GM12878 (cell line): ENCODE measurements at regions not wholly inside any gene's neighbourhood (a gene's known extent, or its start where the extent isn't known, plus 50 kb on each side); places are given as distances from the start of the nearest gene placed in this dataset.

Experiments
- BHLHE40 ChIP-seq, 2 experiments: fragments of 450-650 bp in 1 of 2; IDR thresholded peaks; 2 replicates each; pipeline ENCODE4 v1.6.1; 2011 to 2017; ENCODE audit warnings: low read depth in 2 of 2, borderline replicate concordance in 1 of 2, improper control_type of control experiment in 1 of 2, low read length in 1 of 2, mild to moderate bottlenecking in 1 of 2
- BRCA1 ChIP-seq: IDR thresholded peaks from 2 replicates; pipeline ENCODE4 v1.6.1; 2011; ENCODE audit warnings: low read depth, low read length, improper control_type of control experiment
- CBX3 ChIP-seq: fragments of 200-600 bp; sonication (generic); IDR thresholded peaks from 2 replicates; pipeline ENCODE4 v1.6.1; 2016; ENCODE audit warnings: low read depth, borderline replicate concordance
- CTCF ChIP-seq, 3 experiments: IDR thresholded peaks in 2 of 3; conservative IDR thresholded peaks in 1 of 3; 2 replicates each; pipeline ENCODE4 v1.5.1; 2011; ENCODE audit warnings: low read depth in 3 of 3, low read length in 3 of 3, mild to moderate bottlenecking in 3 of 3, control low read depth in 2 of 3, moderate library complexity in 2 of 3, inconsistent platforms in 1 of 3, mixed read lengths in 1 of 3; ENCODE audit not compliant: control insufficient read depth in 2 of 3, insufficient read depth in 1 of 3; ENCODE audit errors: extremely low read depth in 1 of 3
- EZH2 ChIP-seq: IDR thresholded peaks from 2 replicates; pipeline ENCODE4 v1.6.1; 2012; ENCODE audit warnings: low read depth, mild to moderate bottlenecking, control low read depth, inconsistent platforms, low read length, borderline replicate concordance; ENCODE audit not compliant: control insufficient read depth
- FOXK2 ChIP-seq: fragments of 450-650 bp; IDR thresholded peaks from 2 replicates; pipeline ENCODE4 v1.6.1; 2017; ENCODE audit warnings: mild to moderate bottlenecking, moderate library complexity
- MAX ChIP-seq: IDR thresholded peaks from 2 replicates; pipeline ENCODE4 v1.6.1; 2012; ENCODE audit warnings: low read depth, low read length, improper control_type of control experiment
- NFXL1 ChIP-seq: fragments of 450-650 bp; IDR thresholded peaks from 2 replicates; pipeline ENCODE4 v1.6.1; 2017; ENCODE audit warnings: antibody characterized with exemption, mild to moderate bottlenecking, borderline replicate concordance
- POLR2AphosphoS5 ChIP-seq: IDR thresholded peaks from 2 replicates; pipeline ENCODE4 v1.6.1; 2011; ENCODE audit warnings: mild to moderate bottlenecking, low read length, inconsistent platforms
- SIN3A ChIP-seq: IDR thresholded peaks from 2 replicates; pipeline ENCODE4 v1.6.1; 2012; ENCODE audit warnings: low read depth, low read length, improper control_type of control experiment
- SIX5 ChIP-seq: IDR thresholded peaks from 2 replicates; pipeline ENCODE4 v1.6.1; 2011; ENCODE audit warnings: mild to moderate bottlenecking, low read depth, low read length, moderate library complexity; ENCODE audit not compliant: severe bottlenecking
- SMAD1 ChIP-seq: fragments of 450-650 bp; IDR thresholded peaks from 2 replicates; pipeline ENCODE4 v1.6.1; 2018; ENCODE audit warnings: mild to moderate bottlenecking, low read depth; ENCODE audit not compliant: partially characterized antibody

- TF ChIP-seq SIN3A (no peak), CTCF (IDR thresholded peaks at IDR 0.05 in 2 of 3, conservative IDR thresholded peaks at IDR 0.05 in 1 of 3; ENCODE audit: control insufficient read depth in 2 of 3, extremely low read depth in 1 of 3, insufficient read depth in 1 of 3, low read depth in 3 of 3, low read length in 3 of 3) (no peak), EZH2 (no peak), SMAD1 (no peak), SIX5 (no peak), BRCA1 (no peak), FOXK2 (no peak), POLR2AphosphoS5 (no peak), CBX3 (no peak), MAX (no peak), BHLHE40 (IDR thresholded peaks at IDR 0.05; ENCODE audit: borderline replicate concordance in 1 of 2, low read depth in 2 of 2, low read length in 1 of 2) (no peak), NFXL1 (no peak)
Observed at GRCh38 chr1:81562934-81563333, 237.8 kb upstream of the ADGRL2 start.
